HG02678 (cell line): ENCODE measurements at regions not wholly inside any gene's neighbourhood (a gene's known extent, or its start where the extent isn't known, plus 50 kb on each side); places are given as distances from the start of the nearest gene placed in this dataset.
"Not testable (repeated sequence)": the region's sequence is repeated elsewhere in the genome, so short reads cannot be mapped to it uniquely, and the experiment has no call there.

Experiments used
- ATAC-seq: cut with Tn5 transposase; IDR thresholded peaks from one replicate; pipeline ENCODE4 v1.9.1; 2021; ENCODE audit warnings: mild to moderate bottlenecking, moderate library complexity; ENCODE audit not compliant: unreplicated experiment

GRCh38 chr6:15747354-15747883 is 84.6 kb upstream of the DTNBP1 start:
- ATAC-seq: no peak

GRCh38 chr6:15745781-15746180 is 83.0 kb upstream of the DTNBP1 start:
- no peak for ATAC-seq

- no peak for ATAC-seq
Measured at GRCh38 chr6:15744818-15745402, 82.1 kb upstream of the DTNBP1 start.

- ATAC-seq: not testable (repeated sequence)
Measured at GRCh38 chr6:15742013-15742412, 79.2 kb upstream of the DTNBP1 start.

GRCh38 chr6:15741405-15741804 is 78.6 kb upstream of the DTNBP1 start:
- ATAC-seq: no peak

- no peak for ATAC-seq
Measured at GRCh38 chr6:15739867-15740266, 77.0 kb upstream of the DTNBP1 start.

GRCh38 chr6:15739353-15739752 is 76.5 kb upstream of the DTNBP1 start:
- no peak for ATAC-seq

GRCh38 chr6:15738195-15738594 is 75.4 kb upstream of the DTNBP1 start:
- ATAC-seq: not testable (repeated sequence)

GRCh38 chr6:15736297-15736696 is 73.5 kb upstream of the DTNBP1 start:
- ATAC-seq: no peak

- no peak for ATAC-seq
Measured at GRCh38 chr6:15735567-15736265, 72.9 kb upstream of the DTNBP1 start.

- ATAC-seq: no peak
Measured at GRCh38 chr6:15734118-15734897, 71.5 kb upstream of the DTNBP1 start.

GRCh38 chr6:15730922-15731321 is 68.1 kb upstream of the DTNBP1 start:
- no peak for ATAC-seq

GRCh38 chr6:15730442-15730841 is 67.6 kb upstream of the DTNBP1 start:
- ATAC-seq: no peak

GRCh38 chr6:15722731-15723130 is 59.9 kb upstream of the DTNBP1 start:
- ATAC-seq: no peak

GRCh38 chr6:15716889-15717288 is 54.1 kb upstream of the DTNBP1 start:
- no peak for ATAC-seq

GRCh38 chr6:15715851-15716250 is 53.0 kb upstream of the DTNBP1 start:
- ATAC-seq: no peak

GRCh38 chr6:15715060-15715459 is 52.2 kb upstream of the DTNBP1 start:
- ATAC-seq: no peak

- no peak for ATAC-seq
Measured at GRCh38 chr6:15714658-15715057, 51.8 kb upstream of the DTNBP1 start.

GRCh38 chr6:15713325-15713724 is 50.5 kb upstream of the DTNBP1 start:
- no peak for ATAC-seq

GRCh38 chr6:15712797-15713196 is 50.0 kb upstream of the DTNBP1 start:
- ATAC-seq: no peak
